OCI-LY3 (cell line): ENCODE measurements at regions not wholly inside any gene's neighbourhood (a gene's known extent, or its start where the extent isn't known, plus 50 kb on each side); places are given as distances from the start of the nearest gene placed in this dataset.

Experiments
- H2AFZ ChIP-seq: fragments of 200-600, 300-600 bp; shearing (Covaris generic); 2 replicates; pipeline ENCODE4 v1.6.0; 2014; ENCODE audit warnings: antibody characterized with exemption, low read depth, low read length
- H3K27ac ChIP-seq: fragments of 200-600, 300-600 bp; sonication (generic); 2 replicates; pipeline ENCODE4 v1.5.1; 2014; ENCODE audit warnings: mild to moderate bottlenecking, low read length, moderate library complexity, mixed read lengths
- H3K27me3 ChIP-seq: fragments of 200-600, 300-600 bp; sonication (generic); 2 replicates; pipeline ENCODE4 v1.6.1; 2014; ENCODE audit warnings: low read depth, low read length, mixed read lengths
- H3K36me3 ChIP-seq: fragments of 200-600, 300-600 bp; sonication (generic); replicated peaks from 2 replicates; pipeline ENCODE3; 2014; ENCODE audit warnings: low read depth, low read length, mixed read lengths
- H3K4me1 ChIP-seq: fragments of 300-600, 200-600 bp; sonication (generic); 2 replicates; pipeline ENCODE4 v1.6.1; 2014; ENCODE audit warnings: low read length, mixed read lengths
- H3K4me2 ChIP-seq: fragments of 200-600, 300-600 bp; sonication (generic); 2 replicates; pipeline ENCODE4 v1.6.1; 2014; ENCODE audit warnings: low read length, mixed read lengths
- H3K4me3 ChIP-seq: fragments of 300-600, 200-600 bp; sonication (generic); 2 replicates; pipeline ENCODE4 v1.5.1; 2014; ENCODE audit warnings: antibody characterized with exemption, mild to moderate bottlenecking, low read length, moderate library complexity
- H3K79me2 ChIP-seq: fragments of 300-600, 200-600 bp; shearing (Covaris generic); 2 replicates; pipeline ENCODE4 v1.6.1; 2014; ENCODE audit warnings: mild to moderate bottlenecking, low read length, mixed read lengths
- H3K9ac ChIP-seq: fragments of 300-600, 200-600 bp; shearing (Covaris generic); 2 replicates; pipeline ENCODE4 v1.6.0; 2014; ENCODE audit warnings: mild to moderate bottlenecking, low read length, moderate library complexity
- H3K9me3 ChIP-seq: fragments of 200-600, 300-600 bp; shearing (Covaris generic); 2 replicates; pipeline ENCODE4 v1.6.1; 2014; ENCODE audit warnings: low read length, mixed read lengths; ENCODE audit not compliant: insufficient read depth
- H4K20me1 ChIP-seq: fragments of 200-600, 300-600 bp; sonication (generic); 2 replicates; pipeline ENCODE4 v1.6.1; 2016; ENCODE audit warnings: low read length, mixed read lengths; ENCODE audit not compliant: insufficient read depth
- EZH2phosphoT487 ChIP-seq: fragments of 200-600 bp; shearing (Covaris generic); IDR thresholded peaks from 2 replicates; pipeline ENCODE4 v1.6.1; 2018; ENCODE audit warnings: antibody characterized with exemption, mixed run types, low read depth
- TF ChIP-seq, protein P1 (sequence below): fragments of 200-600, 300-600 bp; sonication (generic); IDR thresholded peaks from 2 replicates; pipeline ENCODE4 v1.5.1; 2014; ENCODE audit warnings: antibody characterized with exemption, low read length, low read depth

DNA sequence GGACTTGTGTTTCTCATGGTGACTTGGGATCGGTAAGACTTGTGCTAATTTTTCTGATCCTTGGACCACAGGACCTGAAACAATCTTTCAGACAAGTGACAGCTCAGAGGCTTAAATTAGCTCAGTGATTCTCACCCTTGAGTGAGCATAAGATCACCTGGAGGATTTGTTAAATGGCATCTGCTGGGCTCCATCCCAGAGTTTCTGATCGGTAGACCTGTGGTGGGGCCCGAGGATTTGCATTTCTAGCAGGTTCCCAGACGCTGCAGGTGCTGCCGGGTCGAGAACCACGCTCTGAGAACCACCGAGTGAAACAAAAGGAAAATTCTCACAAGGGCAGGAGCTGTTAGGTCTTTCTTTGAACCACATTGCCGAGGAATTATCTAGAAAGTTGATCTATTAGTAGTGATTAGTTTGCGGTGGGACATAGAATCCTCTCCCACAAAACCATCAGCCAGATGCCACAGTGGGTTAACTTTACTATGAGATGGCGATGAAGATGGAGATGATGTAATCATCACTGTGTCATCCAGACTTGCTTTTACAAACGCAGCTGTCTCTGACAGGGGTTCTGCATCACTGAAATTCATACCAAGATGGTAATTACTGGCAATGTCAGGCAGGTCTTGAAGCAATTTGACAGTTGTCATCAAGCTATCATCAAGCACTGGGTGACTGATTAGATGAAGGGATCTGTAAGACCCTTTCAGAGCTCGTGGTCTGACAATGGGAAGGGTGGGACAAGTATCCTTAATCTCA lies 184.0 kb downstream of the AACS start:
- Histone ChIP-seq H3K4me1 (peaks cover 33% of the 10 kb centered on the region), H3K27ac (peak overlapping the region; percentile 48), H3K4me3 (peak overlapping the region; percentile 60), H3K79me2 (no peaks in the 10 kb centered on the region), H3K9me3 (no peaks in the 10 kb centered on the region), H4K20me1 (no peaks in the 10 kb centered on the region), H3K4me2 (peak overlapping the region; percentile 77), H3K36me3 (no peaks in the 10 kb centered on the region), H3K9ac (peak overlapping the region; percentile 26; the same call in 1 of the 2 replicates), H2AFZ (peak overlapping the region; percentile 23; the same call in 1 of the 2 replicates), H3K27me3 (peaks cover 11% of the 10 kb centered on the region)
- TF ChIP-seq EZH2phosphoT487, result no peak
- TF ChIP-seq, protein P1, sequence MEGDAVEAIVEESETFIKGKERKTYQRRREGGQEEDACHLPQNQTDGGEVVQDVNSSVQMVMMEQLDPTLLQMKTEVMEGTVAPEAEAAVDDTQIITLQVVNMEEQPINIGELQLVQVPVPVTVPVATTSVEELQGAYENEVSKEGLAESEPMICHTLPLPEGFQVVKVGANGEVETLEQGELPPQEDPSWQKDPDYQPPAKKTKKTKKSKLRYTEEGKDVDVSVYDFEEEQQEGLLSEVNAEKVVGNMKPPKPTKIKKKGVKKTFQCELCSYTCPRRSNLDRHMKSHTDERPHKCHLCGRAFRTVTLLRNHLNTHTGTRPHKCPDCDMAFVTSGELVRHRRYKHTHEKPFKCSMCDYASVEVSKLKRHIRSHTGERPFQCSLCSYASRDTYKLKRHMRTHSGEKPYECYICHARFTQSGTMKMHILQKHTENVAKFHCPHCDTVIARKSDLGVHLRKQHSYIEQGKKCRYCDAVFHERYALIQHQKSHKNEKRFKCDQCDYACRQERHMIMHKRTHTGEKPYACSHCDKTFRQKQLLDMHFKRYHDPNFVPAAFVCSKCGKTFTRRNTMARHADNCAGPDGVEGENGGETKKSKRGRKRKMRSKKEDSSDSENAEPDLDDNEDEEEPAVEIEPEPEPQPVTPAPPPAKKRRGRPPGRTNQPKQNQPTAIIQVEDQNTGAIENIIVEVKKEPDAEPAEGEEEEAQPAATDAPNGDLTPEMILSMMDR, result no peak

- Histone ChIP-seq H3K27ac (peak overlapping the region; percentile 48), H3K4me2 (peak overlapping the region; percentile 77), H3K36me3 (no peaks in the 10 kb centered on the region), H3K79me2 (no peaks in the 10 kb centered on the region), H3K27me3 (peaks cover 11% of the 10 kb centered on the region), H4K20me1 (no peaks in the 10 kb centered on the region), H3K9ac (peak overlapping the region; percentile 26; the same call in 1 of the 2 replicates), H2AFZ (peak overlapping the region; percentile 23; the same call in 1 of the 2 replicates), H3K4me3 (peak overlapping the region; percentile 60; the same call in 1 of the 2 replicates), H3K4me1 (peaks cover 33% of the 10 kb centered on the region), H3K9me3 (no peaks in the 10 kb centered on the region)
- TF ChIP-seq EZH2phosphoT487, result no peak
- TF ChIP-seq, protein P1, result no peak
Observed at GRCh38 chr12:125249932-125250331, 184.7 kb downstream of the AACS start.

DNA sequence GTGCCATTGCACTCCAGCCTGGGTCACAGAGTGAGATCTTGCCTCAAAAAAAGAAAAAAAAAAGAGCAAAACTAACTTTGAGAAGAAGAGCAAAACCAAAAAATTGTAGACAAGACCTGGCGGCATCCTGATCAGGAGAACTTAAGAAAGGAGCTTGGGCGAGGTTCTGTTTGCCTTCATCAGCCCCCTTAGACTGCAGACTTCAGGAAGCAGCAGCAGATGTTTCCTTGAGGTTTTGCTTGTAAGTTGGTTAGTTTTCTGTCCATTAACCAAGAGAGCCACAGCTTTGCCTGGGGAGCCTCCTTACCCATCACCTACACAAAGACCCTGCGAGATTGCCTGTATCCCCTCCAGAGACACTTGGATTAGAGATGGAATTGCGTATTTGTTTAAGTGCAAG lies 189.0 kb downstream of the AACS start:
- Histone ChIP-seq H3K4me3 (no peak overlapping the region), H3K4me2 (no peak overlapping the region), H2AFZ (no peak overlapping the region), H3K27ac (no peak overlapping the region), H3K27me3 (peaks cover 11% of the 10 kb centered on the region; the same call in 1 of the 2 replicates), H3K79me2 (no peaks in the 10 kb centered on the region), H3K4me1 (peaks cover 18% of the 10 kb centered on the region), H3K9me3 (no peaks in the 10 kb centered on the region), H4K20me1 (no peaks in the 10 kb centered on the region), H3K9ac (no peak overlapping the region), H3K36me3 (no peaks in the 10 kb centered on the region)
- no peak for TF ChIP-seq EZH2phosphoT487
- TF ChIP-seq, protein P1, result no peak

GRCh38 chr12:125254856-125255255 lies 189.6 kb downstream of the AACS start:
- H3K9me3 ChIP-seq, result no peaks in the 10 kb centered on the region
- H3K27ac ChIP-seq, result no peak overlapping the region
- H3K9ac ChIP-seq, result no peak overlapping the region
- no peaks in the 10 kb centered on the region for H4K20me1 ChIP-seq
- H3K79me2 ChIP-seq, result no peaks in the 10 kb centered on the region
- H3K36me3 ChIP-seq, result no peaks in the 10 kb centered on the region
- no peak overlapping the region for H3K4me3 ChIP-seq
- H3K4me2 ChIP-seq, result no peak overlapping the region
- peaks cover 12% of the 10 kb centered on the region for H3K4me1 ChIP-seq
- TF ChIP-seq, protein P1, result no peak
- TF ChIP-seq EZH2phosphoT487, result no peak
- peaks cover 11% of the 10 kb centered on the region; the same call in 1 of the 2 replicates for H3K27me3 ChIP-seq
- no peak overlapping the region for H2AFZ ChIP-seq
